ENCODE measurements at regions not wholly inside any gene's neighbourhood (a gene's known extent, or its start where the extent isn't known, plus 50 kb on each side); places are given as distances from the start of the nearest gene placed in this dataset.

DNA sequence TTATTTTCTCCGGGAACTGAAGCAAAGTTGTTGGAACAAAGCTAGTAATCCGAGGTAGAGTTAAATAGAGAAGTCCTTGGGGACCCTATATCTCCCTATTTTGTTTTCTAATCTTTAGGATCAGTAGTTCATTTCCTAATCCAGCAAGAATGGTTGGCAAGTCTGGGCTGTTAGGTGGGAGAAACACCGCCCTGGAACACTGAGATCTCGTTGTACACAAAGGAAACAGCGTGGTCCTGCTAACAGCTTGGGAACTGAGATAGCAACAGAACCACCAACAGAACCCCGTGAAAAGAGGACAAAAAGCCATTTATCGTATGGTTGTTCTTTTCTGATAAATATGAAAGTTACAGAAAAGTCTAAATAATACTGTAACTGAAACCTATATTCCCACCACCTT lies 121.9 kb upstream of the CDC42BPA start:
- Mint-ChIP-seq H3K27ac (no peak overlapping the region), H3K27me3 (ENCODE audit: low read depth) (no peaks in the 10 kb centered on the region), H3K36me3 (ENCODE audit: insufficient read depth in 1 of 3, low read depth in 3 of 3) (no peaks in the 10 kb centered on the region), H3K4me3 (no peak overlapping the region), H3K9me3 (no peaks in the 10 kb centered on the region; a peak in 1 of 5 replicates), H3K4me1 (peaks cover 3 to 6% of the 10 kb centered on the region in 2 experiments)
- H3K4ac ChIP-seq (ENCODE audit: low read depth, low read length) = no peak overlapping the region
- no peak overlapping the region for H4K91ac ChIP-seq (ENCODE audit: insufficient read length, low read depth, low read length)
- TF ChIP-seq, protein P1, sequence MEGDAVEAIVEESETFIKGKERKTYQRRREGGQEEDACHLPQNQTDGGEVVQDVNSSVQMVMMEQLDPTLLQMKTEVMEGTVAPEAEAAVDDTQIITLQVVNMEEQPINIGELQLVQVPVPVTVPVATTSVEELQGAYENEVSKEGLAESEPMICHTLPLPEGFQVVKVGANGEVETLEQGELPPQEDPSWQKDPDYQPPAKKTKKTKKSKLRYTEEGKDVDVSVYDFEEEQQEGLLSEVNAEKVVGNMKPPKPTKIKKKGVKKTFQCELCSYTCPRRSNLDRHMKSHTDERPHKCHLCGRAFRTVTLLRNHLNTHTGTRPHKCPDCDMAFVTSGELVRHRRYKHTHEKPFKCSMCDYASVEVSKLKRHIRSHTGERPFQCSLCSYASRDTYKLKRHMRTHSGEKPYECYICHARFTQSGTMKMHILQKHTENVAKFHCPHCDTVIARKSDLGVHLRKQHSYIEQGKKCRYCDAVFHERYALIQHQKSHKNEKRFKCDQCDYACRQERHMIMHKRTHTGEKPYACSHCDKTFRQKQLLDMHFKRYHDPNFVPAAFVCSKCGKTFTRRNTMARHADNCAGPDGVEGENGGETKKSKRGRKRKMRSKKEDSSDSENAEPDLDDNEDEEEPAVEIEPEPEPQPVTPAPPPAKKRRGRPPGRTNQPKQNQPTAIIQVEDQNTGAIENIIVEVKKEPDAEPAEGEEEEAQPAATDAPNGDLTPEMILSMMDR (conservative IDR thresholded peaks at IDR 0.05) = no peak
- no peak overlapping the region for H3K4me2 ChIP-seq (ENCODE audit: insufficient read depth, insufficient read length, low read length)
- no peak overlapping the region for H2BK15ac ChIP-seq (ENCODE audit: low read depth, low read length)
- H4K20me1 ChIP-seq (ENCODE audit: control insufficient read depth, insufficient read depth, insufficient read length) = no peaks in the 10 kb centered on the region
- no peaks in the 10 kb centered on the region for H3K9me3 ChIP-seq (ENCODE audit: control insufficient read depth, low read depth, low read length)
- H3K79me1 ChIP-seq (ENCODE audit: insufficient read depth, low read depth, low read length, poor library complexity, severe bottlenecking) = no peaks in the 10 kb centered on the region
- no peak for DNase-seq
- H2AFZ ChIP-seq (ENCODE audit: low read length) = no peak overlapping the region
- H4K8ac ChIP-seq (replicated peaks; ENCODE audit: insufficient read length, low read depth, low read length) = no peak overlapping the region
- no peak overlapping the region for H3T11ph ChIP-seq (ENCODE audit: low read length)
- no peak overlapping the region for H2BK5ac ChIP-seq (ENCODE audit: insufficient read length, low read length)
- no peak overlapping the region for H2BK120ac ChIP-seq (ENCODE audit: low read depth, low read length, poor library complexity, severe bottlenecking)
- H3K4me1 ChIP-seq (ENCODE audit: insufficient read depth, low read length) = no peaks in the 10 kb centered on the region
- no peak overlapping the region for H3K9ac ChIP-seq (ENCODE audit: extremely low read depth, insufficient read length, low read length)
- H2BK12ac ChIP-seq (ENCODE audit: insufficient read length, low read depth, low read length) = no peak overlapping the region
- H3K27me3 ChIP-seq (ENCODE audit: insufficient read depth, low read length) = no peaks in the 10 kb centered on the region
- H3K23me2 ChIP-seq (ENCODE audit: insufficient read length, low read depth, low read length, poor library complexity, severe bottlenecking) = no peaks in the 10 kb centered on the region
- no peak overlapping the region for H3K27ac ChIP-seq (ENCODE audit: insufficient read length, low read depth, low read length)
- H3K18ac ChIP-seq (ENCODE audit: insufficient read length, low read depth, low read length) = no peak overlapping the region
- no CpG with 5 or more reads among the region's 7 CpGs for WGBS (ENCODE audit: extremely low coverage, insufficient read length, low lambda C conversion rate)
- no peak overlapping the region for H3K14ac ChIP-seq (ENCODE audit: insufficient read depth, low read length)
- no peak overlapping the region for H2BK20ac ChIP-seq (ENCODE audit: low read depth, low read length, poor library complexity, severe bottlenecking)
- no peak overlapping the region for H4K5ac ChIP-seq (ENCODE audit: insufficient read length, low read depth, low read length)
- H3K79me2 ChIP-seq (ENCODE audit: insufficient read depth, low read length) = no peaks in the 10 kb centered on the region
- no peak overlapping the region for H3K56ac ChIP-seq (ENCODE audit: insufficient read length, low read depth, low read length)
- H2AK5ac ChIP-seq (ENCODE audit: insufficient read length, low read length) = no peak overlapping the region
- no peak overlapping the region for H3K23ac ChIP-seq (ENCODE audit: insufficient read length, low read depth, low read length)
